Common myeloid progenitor, CD34-positive (primary cell): ENCODE measurements at regions not wholly inside any gene's neighbourhood (a gene's known extent, or its start where the extent isn't known, plus 50 kb on each side); places are given as distances from the start of the nearest gene placed in this dataset.
"Not testable (repeated sequence)": the region's sequence is repeated elsewhere in the genome, so short reads cannot be mapped to it uniquely, and the experiment has no call there.

Experiments
- CTCF ChIA-PET: fragments of 350-600 bp; sonication (Branson Sonifier 250); formaldehyde crosslinking; loops from one replicate; lab custom pipeline; 2021; ENCODE audit warnings: antibody characterized with exemption; lab: Charles Lee
- POLR2A ChIA-PET: fragments of 350-600 bp; sonication (Branson Sonifier 250); formaldehyde crosslinking; loops from one replicate; lab custom pipeline; 2021; ENCODE audit warnings: antibody characterized with exemption; lab: Charles Lee
- DNase-seq, 3 donors: peaks; one replicate each; pipeline versions ENCODE4 v3.0.0 to v3.0.0-alpha.2; 2013
- H3K27ac ChIP-seq, 2 experiments: 1 replicate in 1 of 2; 2 replicates in 1 of 2; pipeline ENCODE4 v1.7.0; 2013; ENCODE audit warnings: inconsistent platforms in 2 of 2, low read length in 2 of 2, mild to moderate bottlenecking in 2 of 2, low read depth in 1 of 2, moderate library complexity in 1 of 2; ENCODE audit not compliant: severe bottlenecking in 2 of 2, insufficient read depth in 1 of 2, poor library complexity in 1 of 2
- H3K27me3 ChIP-seq, 5 experiments: replicated peaks in 2 of 5; 1 replicate in 3 of 5; 2 replicates in 2 of 5; pipeline versions ENCODE4 v1.6.1 to v1.7.0; 2013; ENCODE audit warnings: low read length in 4 of 5, mild to moderate bottlenecking in 2 of 5, moderate library complexity in 2 of 5, inconsistent platforms in 1 of 5; ENCODE audit not compliant: insufficient read depth in 5 of 5, control insufficient read depth in 4 of 5
- H3K36me3 ChIP-seq, 4 experiments: 1 replicate in 2 of 4; 2 replicates in 2 of 4; pipeline versions ENCODE4 v1.6.1 to v1.7.0; 2013; ENCODE audit warnings: low read length in 3 of 4, control low read depth in 1 of 4, mild to moderate bottlenecking in 1 of 4; ENCODE audit not compliant: control insufficient read depth in 4 of 4, insufficient read depth in 4 of 4
- H3K4me1 ChIP-seq, 4 experiments: 1 replicate in 3 of 4; 2 replicates in 1 of 4; pipeline versions ENCODE4 v1.6.1 to v1.7.1; 2013; ENCODE audit warnings: low read length in 3 of 4, mild to moderate bottlenecking in 3 of 4, control low read depth in 1 of 4, inconsistent platforms in 1 of 4, moderate library complexity in 1 of 4; ENCODE audit not compliant: control insufficient read depth in 4 of 4, insufficient read depth in 4 of 4; ENCODE audit errors: control extremely low read depth in 1 of 4
- H3K4me3 ChIP-seq, 7 experiments: 1 replicate in 4 of 7; 2 replicates in 3 of 7; pipeline versions ENCODE4 v1.5.1 to v1.7.0; 2013; ENCODE audit warnings: mild to moderate bottlenecking in 7 of 7, low read length in 6 of 7, moderate library complexity in 6 of 7, inconsistent platforms in 2 of 7, low read depth in 2 of 7, control low read depth in 1 of 7; ENCODE audit not compliant: insufficient read depth in 4 of 7, control insufficient read depth in 1 of 7; ENCODE audit errors: extremely low read depth in 1 of 7
- H3K9me3 ChIP-seq, 5 experiments: 1 replicate in 4 of 5; 2 replicates in 1 of 5; pipeline versions ENCODE4 v1.6.1 to v1.7.1; 2013; ENCODE audit warnings: low read length in 4 of 5, mild to moderate bottlenecking in 2 of 5, inconsistent platforms in 1 of 5, low read depth in 1 of 5, moderate library complexity in 1 of 5; ENCODE audit not compliant: control insufficient read depth in 4 of 5, insufficient read depth in 2 of 5; ENCODE audit errors: control extremely low read depth in 1 of 5
- WGBS: methylation state at CpG from one replicate; pipeline ENCODE4 v1.1.5; 2013; ENCODE audit not compliant: insufficient coverage; 5-methylcytosine and 5-hydroxymethylcytosine counted together

DNA sequence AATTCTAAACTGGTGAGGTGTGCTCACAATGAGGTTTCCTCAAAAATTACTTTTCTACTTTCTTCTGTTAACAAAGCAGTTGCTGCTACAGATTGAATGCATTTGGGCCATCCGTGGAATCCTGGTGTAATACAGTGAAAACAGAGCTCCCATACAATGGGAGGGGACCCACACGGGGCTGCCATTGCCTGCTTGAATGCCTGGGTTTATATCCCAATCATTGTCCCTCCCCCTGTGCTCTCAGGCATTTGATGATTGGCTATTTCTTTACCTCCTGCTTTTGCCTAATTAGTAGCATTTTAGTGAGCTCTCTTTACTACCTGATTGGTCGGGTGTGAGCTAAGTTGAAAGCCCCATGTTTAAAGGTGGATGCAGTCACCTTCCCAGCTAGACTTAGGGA is 52.9 kb upstream of the CSF1 start:
- CTCF ChIA-PET, result interaction anchor here (1.2 to 1.4 kb wide), 3 partner anchors 11 to 64 kb away, joined by 3 to 4 read pairs (median 3); no protein-coding TSS in a partner anchor
- not testable (repeated sequence) for H3K27ac ChIP-seq

DNA sequence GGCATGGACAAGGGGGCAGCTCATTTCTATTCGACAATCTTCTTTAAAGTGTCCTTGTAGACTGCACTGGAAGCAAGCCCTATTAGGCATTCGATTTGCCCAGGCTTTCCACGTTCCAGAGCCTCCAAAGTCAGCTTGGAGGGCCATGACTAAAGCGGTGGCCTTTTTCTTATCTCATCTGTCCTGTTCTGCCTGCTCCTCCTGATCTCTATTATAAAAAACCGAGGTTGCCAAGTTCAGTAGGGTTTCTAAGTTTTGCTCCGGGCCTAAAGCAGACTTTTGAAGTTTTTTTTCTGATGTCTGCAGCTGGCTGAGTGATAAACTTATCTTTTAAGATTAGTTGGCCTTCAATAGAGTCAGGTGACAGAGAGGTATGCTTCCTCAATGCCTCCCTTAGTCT is 54.7 kb upstream of the CSF1 start:
- H3K36me3 ChIP-seq, H3K4me3 ChIP-seq, CTCF ChIA-PET, H3K27me3 ChIP-seq, H3K9me3 ChIP-seq, H3K4me1 ChIP-seq, H3K27ac ChIP-seq, DNase-seq: not testable (repeated sequence)
- POLR2A ChIA-PET, result interaction anchor here (0.7 kb wide), 1 partner anchor 8 kb away, joined by 3 read pairs; no protein-coding TSS in a partner anchor
- 98% methylated on average over 5 of the region's 6 CpGs for WGBS

More for the DNA sequence above, 52.9 kb upstream of the CSF1 start:
- H3K27me3 ChIP-seq, H3K36me3 ChIP-seq, POLR2A ChIA-PET, H3K4me3 ChIP-seq, H3K9me3 ChIP-seq, H3K4me1 ChIP-seq, DNase-seq: not testable (repeated sequence)
- WGBS, result 80% methylated on average over 3 of the region's 3 CpGs

DNA sequence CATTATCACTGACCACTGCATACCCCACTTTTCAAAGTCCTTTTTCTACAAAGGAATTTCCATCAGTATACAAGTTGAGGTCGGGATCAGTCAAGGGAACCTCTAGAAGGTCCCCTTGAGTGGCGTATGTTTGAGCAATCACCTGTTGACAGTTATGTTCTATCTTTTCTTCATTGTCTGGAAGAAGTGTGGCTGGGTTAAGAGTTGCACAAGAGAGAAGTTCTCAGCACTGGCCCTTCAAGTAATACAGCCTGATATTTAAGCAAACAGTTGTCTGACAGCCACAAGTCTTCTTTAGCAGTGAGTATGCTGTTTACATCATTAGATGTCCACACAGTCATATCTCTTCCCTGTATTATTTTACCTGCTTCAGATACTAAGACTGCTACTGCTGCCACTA is 56.7 kb upstream of the CSF1 start:
- H3K4me1 ChIP-seq, H3K36me3 ChIP-seq, H3K4me3 ChIP-seq, H3K27me3 ChIP-seq, H3K9me3 ChIP-seq, POLR2A ChIA-PET, H3K27ac ChIP-seq, DNase-seq, CTCF ChIA-PET: not testable (repeated sequence)
- WGBS, result 79% methylated on average over 2 of the region's 2 CpGs

DNA sequence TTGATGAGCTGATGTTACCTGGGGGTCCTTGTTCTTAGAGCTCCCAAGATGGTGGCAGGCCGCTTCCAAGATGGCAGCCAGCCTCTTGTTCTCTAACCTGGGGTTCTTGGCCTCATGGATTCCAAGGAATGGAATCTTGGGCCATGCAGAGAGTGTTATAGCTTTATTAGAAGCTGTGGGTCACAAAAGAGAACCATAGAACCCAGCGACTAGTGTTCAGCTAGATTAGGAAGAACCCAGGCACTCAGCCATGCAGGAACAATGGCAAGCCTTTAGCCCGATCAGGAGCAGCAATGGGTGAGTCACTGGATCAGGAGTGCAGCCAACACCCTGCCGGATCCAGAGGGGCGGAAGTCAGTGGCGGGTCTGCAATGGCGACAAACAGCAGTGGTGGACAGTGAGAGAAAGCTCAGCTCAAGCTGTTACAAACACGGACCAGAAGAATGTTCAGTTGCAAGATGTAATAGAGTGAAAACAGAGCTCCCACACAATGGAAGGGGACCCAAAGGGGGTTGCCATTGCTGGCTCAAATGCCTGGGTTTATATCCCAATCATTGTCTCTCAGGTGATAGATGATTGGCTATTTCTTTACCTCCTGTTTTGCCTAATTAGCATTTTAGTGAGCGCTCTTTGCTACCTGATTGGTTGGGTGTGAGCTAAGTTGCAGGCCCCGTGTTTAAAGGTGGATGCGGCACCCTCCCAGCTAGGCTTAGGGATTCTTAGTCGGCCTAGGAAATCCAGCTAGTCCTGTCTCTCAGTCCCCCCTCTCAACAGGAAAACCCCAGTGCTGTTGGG is 58.2 kb upstream of the CSF1 start:
- H3K4me3 ChIP-seq, H3K4me1 ChIP-seq, H3K27ac ChIP-seq, DNase-seq, H3K9me3 ChIP-seq, H3K36me3 ChIP-seq, POLR2A ChIA-PET, H3K27me3 ChIP-seq: not testable (repeated sequence)
- CTCF ChIA-PET, result interaction anchor here (1.0 to 2.0 kb wide), 3 partner anchors 39 to 144 kb away, joined by 3 to 6 read pairs (median 3); no protein-coding TSS in a partner anchor
- 96% methylated on average over 11 of the region's 12 CpGs for WGBS

DNA sequence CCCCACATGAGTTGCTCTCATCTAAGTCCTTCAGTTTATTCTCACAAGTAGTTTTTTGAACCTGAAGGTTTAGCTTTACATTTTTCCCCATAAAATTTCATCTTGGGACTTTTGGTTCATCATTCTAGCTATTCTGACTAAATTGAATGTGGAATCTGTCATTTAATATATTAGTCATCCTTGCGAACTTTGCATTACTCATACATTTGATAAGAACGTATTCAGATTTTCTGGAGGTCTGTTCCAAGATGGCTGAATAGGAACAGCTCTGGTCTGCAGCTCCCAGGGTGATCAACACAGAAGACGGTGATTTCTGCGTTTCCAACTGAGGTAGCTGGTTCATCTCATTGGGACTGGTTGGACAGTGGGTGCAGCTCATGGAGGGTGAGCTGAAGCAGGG is 59.8 kb upstream of the CSF1 start:
- Histone ChIP-seq H3K36me3 (no peaks in the 10 kb centered on the region), H3K27ac (no peak overlapping the region), H3K4me1 (no peaks in the 10 kb centered on the region), H3K9me3 (no peaks in the 10 kb centered on the region), H3K27me3 (no peaks in the 10 kb centered on the region), H3K4me3 (no peak overlapping the region)
- no peak for DNase-seq
- WGBS, result 100% methylated on average over 3 of the region's 4 CpGs
- CTCF ChIA-PET, result interaction anchor here (1.0 to 2.0 kb wide), 3 partner anchors 44 to 134 kb away, joined by 3 to 6 read pairs (median 4); partner anchors contain the start of gene AHCYL1
- POLR2A ChIA-PET, result no interaction called here

DNA sequence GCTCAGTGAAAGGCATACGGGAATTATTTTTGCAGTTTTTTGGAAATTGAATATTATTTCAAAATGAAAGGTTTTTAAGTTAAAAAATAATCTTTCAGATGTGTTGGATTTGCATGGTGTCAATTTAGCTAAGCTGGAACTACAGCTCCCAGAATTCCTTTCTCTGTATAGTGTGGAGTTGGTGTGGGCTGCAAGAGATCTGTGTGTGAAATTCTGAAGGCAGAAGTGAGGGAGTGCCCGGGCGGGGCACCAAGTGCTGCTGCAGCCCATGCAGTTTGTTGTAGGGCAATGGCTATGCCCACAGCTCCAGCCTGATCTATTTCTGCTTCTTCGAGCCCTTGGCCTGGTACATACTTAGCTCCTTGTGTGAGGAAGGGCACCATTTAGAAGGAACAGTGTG is 60.5 kb upstream of the CSF1 start:
- ChIA-PET POLR2A (no interaction called here), CTCF (interaction anchor here (1.0 to 2.0 kb wide), 3 partner anchors 44 to 134 kb away, joined by 3 to 6 read pairs (median 4); partner anchors contain the start of gene AHCYL1)
- DNase-seq, result no peak
- Histone ChIP-seq H3K36me3 (no peaks in the 10 kb centered on the region), H3K9me3 (no peaks in the 10 kb centered on the region), H3K27ac (no peak overlapping the region), H3K27me3 (no peaks in the 10 kb centered on the region), H3K4me3 (no peak overlapping the region), H3K4me1 (no peaks in the 10 kb centered on the region)
- 100% methylated on average over 4 of the region's 4 CpGs for WGBS

DNA sequence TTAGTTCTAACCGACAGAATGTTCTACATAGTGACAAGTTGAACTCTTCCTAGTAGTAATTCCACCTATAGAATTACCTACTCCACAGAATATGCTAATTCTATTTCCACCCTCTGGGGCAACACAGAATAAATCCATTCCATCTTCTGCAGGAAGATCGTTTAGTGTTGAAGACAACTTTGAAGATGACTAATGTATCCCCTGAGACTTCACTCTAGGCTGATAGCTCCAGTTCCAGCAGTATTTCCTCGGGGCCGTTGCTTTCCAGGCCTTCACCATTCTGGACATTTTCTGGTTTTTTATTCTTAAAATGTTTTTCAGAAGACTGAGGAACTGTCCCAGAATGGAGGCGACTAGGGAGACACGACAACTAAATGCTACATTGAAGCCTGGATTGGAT is 61.0 kb upstream of the CSF1 start:
- Histone ChIP-seq H3K4me1 (no peaks in the 10 kb centered on the region), H3K4me3 (no peak overlapping the region), H3K36me3 (no peaks in the 10 kb centered on the region), H3K27ac (no peak overlapping the region), H3K27me3 (no peaks in the 10 kb centered on the region), H3K9me3 (no peaks in the 10 kb centered on the region)
- WGBS, result 100% methylated on average over 5 of the region's 6 CpGs
- DNase-seq, result no peak
- CTCF ChIA-PET, result interaction anchor here (1.0 kb wide), 1 partner anchor 135 kb away, joined by 4 read pairs; the partner anchor contains the start of gene AHCYL1
- POLR2A ChIA-PET, result no interaction called here
